ENCODE measurements at regions not wholly inside any gene's neighbourhood (a gene's known extent, or its start where the extent isn't known, plus 50 kb on each side); places are given as distances from the start of the nearest gene placed in this dataset.

DNA sequence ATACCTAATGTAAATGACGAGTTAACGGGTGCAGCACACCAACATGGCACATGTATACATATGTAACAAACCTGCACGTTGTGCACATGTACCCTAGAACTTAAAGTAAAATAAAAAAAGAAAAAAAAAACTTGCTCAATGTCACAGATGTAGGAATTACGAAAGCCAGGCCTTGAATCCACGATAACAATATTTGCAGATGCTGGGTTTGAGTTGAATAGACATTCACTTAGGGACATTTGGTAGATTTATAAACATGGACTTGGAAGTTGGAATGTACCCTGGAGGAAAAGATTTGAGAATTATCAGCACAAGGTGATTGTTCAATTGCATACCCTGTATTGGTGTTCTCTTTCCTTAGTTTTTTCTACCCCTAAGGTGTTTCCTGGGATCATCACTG is 260.2 kb upstream of the PEX5L start:
- 76 to 86% (median 81%) methylated on average over 5 of the region's 5 CpGs for WGBS, 5 donors
- DNase-seq: no peak

DNA sequence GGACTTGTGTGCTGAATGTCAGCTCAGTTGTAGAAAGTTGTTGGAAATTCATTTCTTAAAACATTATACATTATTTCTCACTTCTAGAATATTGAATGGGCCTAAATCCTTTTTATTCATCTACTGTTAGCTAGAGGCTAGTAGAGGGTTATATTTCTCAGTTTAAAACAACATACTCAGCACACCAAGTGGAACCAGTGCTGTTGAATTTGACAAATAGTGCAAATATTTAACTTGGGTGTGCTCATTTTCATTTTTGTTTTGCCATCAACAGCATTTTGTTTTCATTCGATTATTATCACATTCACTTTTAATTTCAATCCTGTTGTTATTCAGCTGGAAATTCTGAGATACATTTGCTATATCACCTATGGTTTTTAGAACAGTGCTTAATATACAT is 269.4 kb upstream of the PEX5L start:
- Histone ChIP-seq H3K4me3 (no peak overlapping the region), H3K27ac (no peak overlapping the region), H3K36me3 (no peaks in the 10 kb centered on the region), H3K27me3 (replicated peaks in 1 of 7) (no peaks in the 10 kb centered on the region), H3K9me3 (no peaks in the 10 kb centered on the region), H3K4me1 (no peaks in the 10 kb centered on the region)
- intact Hi-C loops (cut with DNase I; ENCODE audit: low total_unique reads): no loop called here
- WGBS, 5 donors: 82 to 98% (median 87%) methylated on average over 1 of the region's 1 CpG
- TF ChIP-seq, protein P1, sequence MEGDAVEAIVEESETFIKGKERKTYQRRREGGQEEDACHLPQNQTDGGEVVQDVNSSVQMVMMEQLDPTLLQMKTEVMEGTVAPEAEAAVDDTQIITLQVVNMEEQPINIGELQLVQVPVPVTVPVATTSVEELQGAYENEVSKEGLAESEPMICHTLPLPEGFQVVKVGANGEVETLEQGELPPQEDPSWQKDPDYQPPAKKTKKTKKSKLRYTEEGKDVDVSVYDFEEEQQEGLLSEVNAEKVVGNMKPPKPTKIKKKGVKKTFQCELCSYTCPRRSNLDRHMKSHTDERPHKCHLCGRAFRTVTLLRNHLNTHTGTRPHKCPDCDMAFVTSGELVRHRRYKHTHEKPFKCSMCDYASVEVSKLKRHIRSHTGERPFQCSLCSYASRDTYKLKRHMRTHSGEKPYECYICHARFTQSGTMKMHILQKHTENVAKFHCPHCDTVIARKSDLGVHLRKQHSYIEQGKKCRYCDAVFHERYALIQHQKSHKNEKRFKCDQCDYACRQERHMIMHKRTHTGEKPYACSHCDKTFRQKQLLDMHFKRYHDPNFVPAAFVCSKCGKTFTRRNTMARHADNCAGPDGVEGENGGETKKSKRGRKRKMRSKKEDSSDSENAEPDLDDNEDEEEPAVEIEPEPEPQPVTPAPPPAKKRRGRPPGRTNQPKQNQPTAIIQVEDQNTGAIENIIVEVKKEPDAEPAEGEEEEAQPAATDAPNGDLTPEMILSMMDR (IDR thresholded peaks at IDR 0.05 in 8 of 11, conservative IDR thresholded peaks at IDR 0.05 in 3 of 11): no peak
- no peak for TF ChIP-seq POLR2A (IDR thresholded peaks at IDR 0.05)
- TF ChIP-seq POLR2AphosphoS5 (IDR thresholded peaks at IDR 0.05): no peak
- no peak for DNase-seq

More for the DNA sequence above, 260.2 kb upstream of the PEX5L start:
- Histone ChIP-seq H3K27me3 (replicated peaks in 1 of 7) (no peaks in the 10 kb centered on the region), H3K9me3 (no peaks in the 10 kb centered on the region), H3K27ac (no peak overlapping the region), H3K4me3 (no peak overlapping the region), H3K36me3 (no peaks in the 10 kb centered on the region), H3K4me1 (no peaks in the 10 kb centered on the region)
- intact Hi-C loops (cut with DNase I; ENCODE audit: low total_unique reads): no loop called here
- TF ChIP-seq POLR2A (IDR thresholded peaks at IDR 0.05) (no peak), POLR2AphosphoS5 (IDR thresholded peaks at IDR 0.05) (no peak)
- TF ChIP-seq, protein P1 (IDR thresholded peaks at IDR 0.05 in 8 of 11, conservative IDR thresholded peaks at IDR 0.05 in 3 of 11): no peak

DNA sequence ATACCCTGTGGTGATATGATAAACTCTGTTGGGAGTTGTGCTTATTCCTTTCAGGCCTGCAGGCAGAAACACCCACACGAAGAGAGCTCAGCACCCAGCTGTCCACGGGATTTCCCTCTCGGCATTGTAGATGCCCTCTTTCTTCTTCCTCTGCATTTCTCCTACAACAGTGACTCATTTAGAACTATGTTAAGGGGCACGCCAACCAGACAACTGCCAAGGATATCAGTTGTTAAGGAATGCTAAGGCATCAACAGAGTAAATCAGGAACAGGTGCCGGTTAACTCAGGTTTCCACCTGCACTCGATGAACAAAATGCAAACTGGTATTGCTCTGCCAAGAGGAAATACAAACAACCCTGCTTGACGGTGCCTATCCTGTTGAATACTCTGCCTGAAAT is 270.0 kb upstream of the PEX5L start:
- intact Hi-C loops (cut with DNase I; ENCODE audit: low total_unique reads): no loop called here
- TF ChIP-seq, protein P1 (IDR thresholded peaks at IDR 0.05 in 8 of 11, conservative IDR thresholded peaks at IDR 0.05 in 3 of 11): no peak
- TF ChIP-seq POLR2AphosphoS5 (IDR thresholded peaks at IDR 0.05): no peak
- WGBS, 5 donors: 78 to 87% (median 78%) methylated on average over 7 of the region's 7 CpGs

DNA sequence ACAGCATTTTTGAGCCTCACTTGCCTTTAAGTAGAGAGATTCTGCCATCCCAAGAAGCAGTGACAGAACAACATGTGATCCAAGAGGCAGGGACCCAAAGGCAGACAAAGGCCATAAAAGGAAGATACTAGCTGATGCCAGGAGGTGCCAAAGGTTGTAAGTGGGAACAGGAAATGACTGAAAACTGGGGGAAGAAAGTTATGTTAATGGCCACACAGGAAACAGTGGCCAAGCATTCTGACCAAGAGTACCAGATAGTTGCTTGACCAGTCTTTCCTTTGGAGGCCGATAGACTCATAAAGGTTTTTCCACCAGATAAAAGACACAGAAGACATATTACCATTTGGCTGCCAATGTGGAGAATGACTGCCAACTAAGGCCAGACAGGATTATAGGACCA is 274.5 kb upstream of the PEX5L start:
- Histone ChIP-seq H3K27me3 (replicated peaks in 1 of 7) (no peaks in the 10 kb centered on the region), H3K4me1 (no peaks in the 10 kb centered on the region), H3K36me3 (no peaks in the 10 kb centered on the region), H3K27ac (no peak overlapping the region), H3K4me3 (no peak overlapping the region), H3K9me3 (no peaks in the 10 kb centered on the region)
- no peak for TF ChIP-seq POLR2AphosphoS5 (IDR thresholded peaks at IDR 0.05)
- TF ChIP-seq, protein P1 (IDR thresholded peaks at IDR 0.05 in 8 of 11, conservative IDR thresholded peaks at IDR 0.05 in 3 of 11): no peak
- no peak for TF ChIP-seq POLR2A (IDR thresholded peaks at IDR 0.05)
- DNase-seq: no peak
- intact Hi-C loops (cut with DNase I; ENCODE audit: low total_unique reads): no loop called here
- WGBS, 5 donors: 58 to 68% (median 65%) methylated on average over 1 of the region's 1 CpG

More for the DNA sequence above, 270.0 kb upstream of the PEX5L start:
- Histone ChIP-seq H3K27me3 (replicated peaks in 1 of 7) (no peaks in the 10 kb centered on the region), H3K4me3 (no peak overlapping the region), H3K27ac (no peak overlapping the region), H3K4me1 (no peaks in the 10 kb centered on the region), H3K9me3 (no peaks in the 10 kb centered on the region), H3K36me3 (no peaks in the 10 kb centered on the region)
- no peak for DNase-seq
